ENCODE measurements at regions not wholly inside any gene's neighbourhood (a gene's known extent, or its start where the extent isn't known, plus 50 kb on each side); places are given as distances from the start of the nearest gene placed in this dataset.

GRCh38 chr2:118496870-118497611 is 350.4 kb downstream of the EN1 start:
- Histone ChIP-seq H3K4me3 (replicated peaks; ENCODE audit: low read depth, low read length) (no peak overlapping the region), H3K36me3 (ENCODE audit: control insufficient read depth, insufficient read depth, low read length) (no peaks in the 10 kb centered on the region), H3K27me3 (replicated peaks; ENCODE audit: control insufficient read depth, insufficient read depth, low read length) (no peaks in the 10 kb centered on the region; the same call in 1 of the 2 replicates)
- no peak for DNase-seq (ENCODE audit: extremely low read depth, insufficient read length)
- no peak for TF ChIP-seq CTCF (IDR thresholded peaks at IDR 0.05; ENCODE audit: insufficient read depth, low read length, poor library complexity, severe bottlenecking)

GRCh38 chr2:118496467-118496866 is 351.0 kb downstream of the EN1 start:
- TF ChIP-seq CTCF (IDR thresholded peaks at IDR 0.05; ENCODE audit: insufficient read depth, low read length, poor library complexity, severe bottlenecking) = no peak
- Histone ChIP-seq H3K4me3 (replicated peaks; ENCODE audit: low read depth, low read length) (no peak overlapping the region), H3K36me3 (ENCODE audit: control insufficient read depth, insufficient read depth, low read length) (no peaks in the 10 kb centered on the region), H3K27me3 (replicated peaks; ENCODE audit: control insufficient read depth, insufficient read depth, low read length) (no peaks in the 10 kb centered on the region; the same call in 1 of the 2 replicates)
- no peak for DNase-seq (ENCODE audit: extremely low read depth, insufficient read length)

GRCh38 chr2:118495290-118495689 is 352.2 kb downstream of the EN1 start:
- no peak for TF ChIP-seq CTCF (IDR thresholded peaks at IDR 0.05; ENCODE audit: insufficient read depth, low read length, poor library complexity, severe bottlenecking)
- no peaks in the 10 kb centered on the region; the same call in 1 of the 2 replicates for H3K27me3 ChIP-seq (replicated peaks; ENCODE audit: control insufficient read depth, insufficient read depth, low read length)

GRCh38 chr2:118493213-118493612 is 354.2 kb downstream of the EN1 start:
- DNase-seq (ENCODE audit: extremely low read depth, insufficient read length) = no peak
- H3K36me3 ChIP-seq (ENCODE audit: control insufficient read depth, insufficient read depth, low read length) = no peaks in the 10 kb centered on the region
- no peak overlapping the region for H3K4me3 ChIP-seq (replicated peaks; ENCODE audit: low read depth, low read length)
- no peak for TF ChIP-seq CTCF (IDR thresholded peaks at IDR 0.05; ENCODE audit: insufficient read depth, low read length, poor library complexity, severe bottlenecking)
- H3K27me3 ChIP-seq (replicated peaks; ENCODE audit: control insufficient read depth, insufficient read depth, low read length) = no peaks in the 10 kb centered on the region; the same call in 1 of the 2 replicates

More at GRCh38 chr2:118495290-118495689, 352.2 kb downstream of the EN1 start:
- no peak overlapping the region for H3K4me3 ChIP-seq (replicated peaks; ENCODE audit: low read depth, low read length)
- H3K36me3 ChIP-seq (ENCODE audit: control insufficient read depth, insufficient read depth, low read length) = no peaks in the 10 kb centered on the region
- DNase-seq (ENCODE audit: extremely low read depth, insufficient read length) = no peak

GRCh38 chr2:118492335-118492734 is 355.1 kb downstream of the EN1 start:
- TF ChIP-seq CTCF (IDR thresholded peaks at IDR 0.05; ENCODE audit: insufficient read depth, low read length, poor library complexity, severe bottlenecking) = no peak
- Histone ChIP-seq H3K27me3 (replicated peaks; ENCODE audit: control insufficient read depth, insufficient read depth, low read length) (no peaks in the 10 kb centered on the region; the same call in 1 of the 2 replicates), H3K4me3 (replicated peaks; ENCODE audit: low read depth, low read length) (no peak overlapping the region), H3K36me3 (ENCODE audit: control insufficient read depth, insufficient read depth, low read length) (no peaks in the 10 kb centered on the region)
- DNase-seq (ENCODE audit: extremely low read depth, insufficient read length) = no peak
